Activated T-cell treated with anti-CD3 and anti-CD28 coated beads for 48 hours (primary cell): ENCODE measurements at regions not wholly inside any gene's neighbourhood (a gene's known extent, or its start where the extent isn't known, plus 50 kb on each side); places are given as distances from the start of the nearest gene placed in this dataset.

Source experiments
- DNase-seq: peaks from one replicate; pipeline ENCODE4 v3.0.0-alpha.2; 2020; ENCODE audit warnings: low read depth

- no peak for DNase-seq
These were observed 282.7 kb downstream of the EPHA4 start for GRCh38 chr2:221289389-221289788.

- no peak for DNase-seq
These were observed 282.3 kb downstream of the EPHA4 start for GRCh38 chr2:221289846-221290245.

GRCh38 chr2:221293949-221294742 is 278.0 kb downstream of the EPHA4 start:
- no peak for DNase-seq

GRCh38 chr2:221304916-221305315 is 267.2 kb downstream of the EPHA4 start:
- DNase-seq = no peak

- no peak for DNase-seq
These were observed 263.5 kb downstream of the EPHA4 start for GRCh38 chr2:221308507-221309066.

- no peak for DNase-seq
These were observed 262.1 kb downstream of the EPHA4 start for GRCh38 chr2:221309892-221310583.

GRCh38 chr2:221310730-221311129 is 261.4 kb downstream of the EPHA4 start:
- no peak for DNase-seq

GRCh38 chr2:221312634-221313033 is 259.5 kb downstream of the EPHA4 start:
- DNase-seq = no peak

GRCh38 chr2:221314786-221315185 is 257.3 kb downstream of the EPHA4 start:
- DNase-seq = no peak

GRCh38 chr2:221318376-221319130 is 253.6 kb downstream of the EPHA4 start:
- DNase-seq = no peak

- no peak for DNase-seq
These were observed 249.4 kb downstream of the EPHA4 start for GRCh38 chr2:221322741-221323140.

- no peak for DNase-seq
These were observed 248.6 kb downstream of the EPHA4 start for GRCh38 chr2:221323513-221323912.

- no peak for DNase-seq
These were observed 241.7 kb downstream of the EPHA4 start for GRCh38 chr2:221330436-221330835.

GRCh38 chr2:221334481-221335218 is 237.5 kb downstream of the EPHA4 start:
- DNase-seq = no peak

- no peak for DNase-seq
These were observed 236.8 kb downstream of the EPHA4 start for GRCh38 chr2:221335219-221335752.

GRCh38 chr2:221336967-221337366 is 235.1 kb downstream of the EPHA4 start:
- DNase-seq = no peak

- DNase-seq = no peak
These were observed 234.0 kb downstream of the EPHA4 start for GRCh38 chr2:221337957-221338685.

GRCh38 chr2:221342388-221342787 is 229.7 kb downstream of the EPHA4 start:
- no peak for DNase-seq

GRCh38 chr2:221343524-221343923 is 228.6 kb downstream of the EPHA4 start:
- no peak for DNase-seq

- DNase-seq = no peak
These were observed 226.6 kb downstream of the EPHA4 start for GRCh38 chr2:221345516-221345915.

GRCh38 chr2:221346411-221346810 is 225.7 kb downstream of the EPHA4 start:
- no peak for DNase-seq
